Transverse colon (tissue), 4 donors: ENCODE measurements at regions not wholly inside any gene's neighbourhood (a gene's known extent, or its start where the extent isn't known, plus 50 kb on each side); places are given as distances from the start of the nearest gene placed in this dataset.

ENCODE experiments used
- DNase-seq: peaks from one replicate; pipeline ENCODE4 v3.0.0-alpha.2; 2019
- H3K27ac ChIP-seq, 4 donors: fragments of 200-600 bp; sonication (generic); 2 replicates each; pipeline ENCODE4 v1.5.1; 2016 to 2018; ENCODE audit warnings: inconsistent platforms in 4 of 4
- H3K27me3 ChIP-seq: fragments of 200-600 bp; sonication (generic); 2 replicates; pipeline ENCODE4 v1.5.1; 2017; ENCODE audit warnings: inconsistent platforms
- H3K36me3 ChIP-seq, 4 donors: fragments of 200-600 bp; sonication (generic); 2 replicates each; pipeline ENCODE4 v1.5.1; 2017 to 2019; ENCODE audit warnings: inconsistent platforms in 4 of 4
- H3K4me1 ChIP-seq, 4 donors: fragments of 200-600 bp; sonication (generic); 2 replicates each; pipeline ENCODE4 v1.5.1; 2017 to 2020; ENCODE audit warnings: inconsistent platforms in 4 of 4
- H3K4me3 ChIP-seq, 4 donors: fragments of 200-600 bp; sonication (generic); 1 replicate in 1 of 4; 2 replicates in 3 of 4; pipeline versions ENCODE4 v1.5.1 to v1.6.1; 2017 to 2019; ENCODE audit warnings: inconsistent platforms in 4 of 4
- H3K9me3 ChIP-seq, 2 donors: fragments of 200-600 bp; sonication (generic); 2 replicates each; pipeline ENCODE4 v1.5.1; 2017 to 2019; ENCODE audit warnings: inconsistent platforms in 2 of 2
- CTCF ChIP-seq, 5 experiments: fragments of 200-600 bp in 3 of 5; fragments of 450-650 bp in 2 of 5; sonication (generic) in 3 of 5; IDR thresholded peaks; 1 replicate in 2 of 5; 2 replicates in 3 of 5; pipeline ENCODE4 v1.5.1; 2016 to 2017; ENCODE audit warnings: antibody characterized with exemption in 5 of 5, inconsistent platforms in 3 of 5, mild to moderate bottlenecking in 2 of 5, moderate library complexity in 1 of 5
- EP300 ChIP-seq: sonication (generic); formaldehyde crosslinking; IDR thresholded peaks from one replicate; pipeline ENCODE4 v1.6.1; 2017; ENCODE audit warnings: antibody characterized with exemption, low read depth
- POLR2A ChIP-seq: fragments of 450-650 bp; IDR thresholded peaks from one replicate; pipeline ENCODE4 v1.6.1; 2016; ENCODE audit warnings: antibody characterized with exemption, mild to moderate bottlenecking, moderate library complexity
- POLR2AphosphoS5 ChIP-seq, 3 donors: sonication (generic); formaldehyde crosslinking; IDR thresholded peaks; one replicate each; pipeline ENCODE4 v1.6.1; 2016; ENCODE audit warnings: antibody characterized with exemption in 3 of 3
- WGBS, 2 donors: methylation state at CpG; one replicate each; pipeline ENCODE4 v1.1.5; 2018; ENCODE audit warnings: low coverage in 1 of 2; 5-methylcytosine and 5-hydroxymethylcytosine counted together
- in situ Hi-C, 4 donors: fragments of 200-750 bp; cut with MboI; loops; one replicate each; pipeline versions ENCODE4 v1.15.0 to v1.15.1; 2017; ENCODE audit warnings: low sequenced_read_pairs in 3 of 4, low pct_ligation_motif_present in 1 of 4, low pct_unique_long_range_greater_than_20kb in 1 of 4
- intact Hi-C: fragments of 100-400 bp; cut with DNase I; formaldehyde crosslinking; loops from one replicate; pipeline ENCODE4 v1.15.1; 2023; ENCODE audit warnings: low total_unique reads

- no peak for DNase-seq
- 20 to 57% methylated on average over 1 of the region's 1 CpG for WGBS, 2 donors
Observed at GRCh38 chr2:6787376-6787775, 78.3 kb downstream of the CMPK2 start.

GRCh38 chr2:6788614-6789013, 77.1 kb downstream of the CMPK2 start:
- Histone ChIP-seq H3K4me3 (no peak overlapping the region), H3K27ac (no peak overlapping the region), H3K9me3 (no peaks in the 10 kb centered on the region), H3K4me1 (no peaks in the 10 kb centered on the region), H3K27me3 (no peaks in the 10 kb centered on the region), H3K36me3 (no peaks in the 10 kb centered on the region)
- in situ Hi-C loops (no loop called here), intact Hi-C loops (no loop called here)
- DNase-seq = no peak
- WGBS, 2 donors = 72 to 83% methylated on average over 2 of the region's 2 CpGs
- TF ChIP-seq EP300 (no peak), POLR2A (no peak), CTCF (IDR thresholded peaks at IDR 0.05) (no peak), POLR2AphosphoS5 (IDR thresholded peaks at IDR 0.05) (no peak)

More at GRCh38 chr2:6787376-6787775, 78.3 kb downstream of the CMPK2 start:
- Histone ChIP-seq H3K9me3 (no peaks in the 10 kb centered on the region), H3K27me3 (no peaks in the 10 kb centered on the region), H3K4me3 (no peak overlapping the region), H3K36me3 (no peaks in the 10 kb centered on the region), H3K27ac (no peak overlapping the region), H3K4me1 (no peaks in the 10 kb centered on the region)
- intact Hi-C loops (no loop called here), in situ Hi-C loops (no loop called here)
- TF ChIP-seq POLR2AphosphoS5 (IDR thresholded peaks at IDR 0.05) (no peak), CTCF (IDR thresholded peaks at IDR 0.05) (no peak), POLR2A (no peak), EP300 (no peak)

- no peaks in the 10 kb centered on the region for H3K27me3 ChIP-seq
- in situ Hi-C loops (no loop called here), intact Hi-C loops (no loop called here)
- no peak overlapping the region for H3K4me3 ChIP-seq
- H3K27ac ChIP-seq = no peak overlapping the region
- DNase-seq = no peak
- H3K36me3 ChIP-seq = no peaks in the 10 kb centered on the region
- no peaks in the 10 kb centered on the region for H3K4me1 ChIP-seq
- TF ChIP-seq CTCF (IDR thresholded peaks at IDR 0.05) (no peak), EP300 (no peak), POLR2A (no peak), POLR2AphosphoS5 (IDR thresholded peaks at IDR 0.05) (no peak)
- WGBS, 2 donors = 80 to 100% methylated on average over 1 to 6 of the region's 6 CpGs
- no peaks in the 10 kb centered on the region for H3K9me3 ChIP-seq
Observed at GRCh38 chr2:6789559-6790138, 76.1 kb downstream of the CMPK2 start.

- Histone ChIP-seq H3K4me3 (no peak overlapping the region), H3K9me3 (no peaks in the 10 kb centered on the region), H3K36me3 (no peaks in the 10 kb centered on the region), H3K27me3 (no peaks in the 10 kb centered on the region), H3K27ac (no peak overlapping the region), H3K4me1 (no peaks in the 10 kb centered on the region)
- in situ Hi-C loops (no loop called here), intact Hi-C loops (no loop called here)
- no peak for DNase-seq
- 68 to 71% methylated on average over 3 to 4 of the region's 4 CpGs for WGBS, 2 donors
- no peak for TF ChIP-seq CTCF (IDR thresholded peaks at IDR 0.05)
- TF ChIP-seq POLR2A = no peak
- TF ChIP-seq POLR2AphosphoS5 (IDR thresholded peaks at IDR 0.05) = no peak
- no peak for TF ChIP-seq EP300
Observed at GRCh38 chr2:6791682-6792081, 74.0 kb downstream of the CMPK2 start.
